GM06990 (cell line): ENCODE measurements at regions not wholly inside any gene's neighbourhood (a gene's known extent, or its start where the extent isn't known, plus 50 kb on each side); places are given as distances from the start of the nearest gene placed in this dataset.
A peak's percentile ranks its signal among the peaks of the same experiment; 100 is the strongest.

Source experiments
- DNase-seq: peaks from one replicate; pipeline ENCODE4 v3.0.0-alpha.2; 2011; ENCODE audit not compliant: insufficient read length; ENCODE audit errors: extremely low read depth
- H3K27me3 ChIP-seq: replicated peaks from 2 replicates; pipeline ENCODE4 v1.6.0; 2011; ENCODE audit warnings: low read length; ENCODE audit not compliant: control insufficient read depth, insufficient read depth
- H3K36me3 ChIP-seq: 2 replicates; pipeline ENCODE4 v1.5.1; 2011; ENCODE audit warnings: low read length; ENCODE audit not compliant: control insufficient read depth, insufficient read depth
- H3K4me3 ChIP-seq: replicated peaks from 2 replicates; pipeline ENCODE4 v1.5.1; 2011; ENCODE audit warnings: low read depth, mild to moderate bottlenecking, control low read depth, low read length
- CTCF ChIP-seq: IDR thresholded peaks from 2 replicates; pipeline ENCODE4 v1.5.1; 2011; ENCODE audit warnings: low read length, control low read depth, mild to moderate bottlenecking, inconsistent platforms; ENCODE audit not compliant: insufficient read depth, poor library complexity, severe bottlenecking

GRCh38 chr6:19209202-19209601 is 628.0 kb upstream of the ID4 start:
- no peaks in the 10 kb centered on the region for H3K36me3 ChIP-seq
- no peak overlapping the region for H3K4me3 ChIP-seq
- no peak for DNase-seq
- no peaks in the 10 kb centered on the region for H3K27me3 ChIP-seq
- no peak for TF ChIP-seq CTCF

- no peak for DNase-seq
- peak; percentile 40 for TF ChIP-seq CTCF
- no peaks in the 10 kb centered on the region for H3K36me3 ChIP-seq
- H3K27me3 ChIP-seq = no peaks in the 10 kb centered on the region
- H3K4me3 ChIP-seq = no peak overlapping the region
Observed at GRCh38 chr6:19210849-19211590, 626.1 kb upstream of the ID4 start.

GRCh38 chr6:19214231-19214630 is 622.9 kb upstream of the ID4 start:
- no peak for TF ChIP-seq CTCF
- no peaks in the 10 kb centered on the region for H3K36me3 ChIP-seq
- no peak for DNase-seq

GRCh38 chr6:19219931-19220330 is 617.2 kb upstream of the ID4 start:
- no peaks in the 10 kb centered on the region for H3K36me3 ChIP-seq
- no peaks in the 10 kb centered on the region for H3K27me3 ChIP-seq
- H3K4me3 ChIP-seq = no peak overlapping the region
- no peak for TF ChIP-seq CTCF
- DNase-seq = no peak

More at GRCh38 chr6:19214231-19214630, 622.9 kb upstream of the ID4 start:
- H3K27me3 ChIP-seq = no peaks in the 10 kb centered on the region
- H3K4me3 ChIP-seq = no peak overlapping the region

- no peaks in the 10 kb centered on the region for H3K27me3 ChIP-seq
- TF ChIP-seq CTCF = no peak
- DNase-seq = no peak
- H3K36me3 ChIP-seq = no peaks in the 10 kb centered on the region
- H3K4me3 ChIP-seq = no peak overlapping the region
Observed at GRCh38 chr6:19231878-19232561, 605.1 kb upstream of the ID4 start.
